Esophagus muscularis mucosa (tissue), 3 donors: ENCODE measurements at regions not wholly inside any gene's neighbourhood (a gene's known extent, or its start where the extent isn't known, plus 50 kb on each side); places are given as distances from the start of the nearest gene placed in this dataset.

Experiments used
- EP300 ChIP-seq: sonication (generic); formaldehyde crosslinking; IDR thresholded peaks from one replicate; pipeline ENCODE4 v1.6.1; 2017; ENCODE audit warnings: antibody characterized with exemption
- TF ChIP-seq, protein P1 (sequence below), 3 experiments: fragments of 200-600 bp in 2 of 3; fragments of 450-650 bp in 1 of 3; sonication (generic) in 2 of 3; IDR thresholded peaks; one replicate each; pipeline ENCODE4 v1.5.1; 2017 to 2019; ENCODE audit warnings: antibody characterized with exemption in 3 of 3, mild to moderate bottlenecking in 2 of 3, moderate library complexity in 1 of 3

DNA sequence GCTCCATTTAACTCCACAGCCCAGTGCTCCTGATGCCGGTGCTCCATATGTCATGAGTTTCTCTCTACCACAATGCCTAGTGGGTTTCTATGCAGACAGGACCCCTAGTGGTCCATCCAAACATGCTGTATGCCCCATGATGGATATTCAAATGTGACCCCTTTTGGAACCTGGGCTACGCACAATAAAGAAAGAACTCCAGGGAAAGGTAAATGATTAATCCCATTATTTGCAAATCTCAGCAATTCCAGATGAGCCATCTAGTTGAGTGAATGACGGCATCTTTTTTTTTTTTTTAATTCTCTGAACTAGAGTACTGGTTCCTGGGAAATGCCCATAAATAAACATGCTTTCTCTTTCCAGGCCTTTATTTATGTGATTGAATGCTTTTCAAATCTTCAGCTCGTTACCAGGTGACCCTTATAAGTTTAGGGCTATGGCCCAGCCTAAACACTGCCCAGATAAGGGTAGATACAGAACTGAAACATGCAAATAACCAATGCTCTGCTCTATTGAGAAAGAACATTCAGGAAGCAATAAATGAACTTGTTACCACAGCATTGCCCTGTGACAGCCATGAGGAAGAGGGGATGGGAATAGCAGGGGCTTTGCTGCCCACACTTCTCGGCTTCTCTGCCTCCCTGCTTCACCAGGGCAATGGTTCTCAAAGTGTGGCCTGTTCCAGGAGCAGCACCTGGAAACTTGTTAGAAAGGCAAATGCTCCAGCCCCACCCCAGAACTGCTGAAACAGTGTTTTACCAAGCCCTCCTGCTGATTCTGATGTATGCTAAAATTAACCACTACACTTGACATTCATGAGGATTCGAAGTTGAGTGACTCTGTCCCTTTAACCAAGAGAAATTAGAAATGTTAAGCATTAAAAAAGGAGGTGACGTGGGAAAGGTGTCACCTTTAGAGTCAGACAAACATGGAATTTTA is 151.7 kb downstream of the SEC16B start:
- TF ChIP-seq, protein P1, sequence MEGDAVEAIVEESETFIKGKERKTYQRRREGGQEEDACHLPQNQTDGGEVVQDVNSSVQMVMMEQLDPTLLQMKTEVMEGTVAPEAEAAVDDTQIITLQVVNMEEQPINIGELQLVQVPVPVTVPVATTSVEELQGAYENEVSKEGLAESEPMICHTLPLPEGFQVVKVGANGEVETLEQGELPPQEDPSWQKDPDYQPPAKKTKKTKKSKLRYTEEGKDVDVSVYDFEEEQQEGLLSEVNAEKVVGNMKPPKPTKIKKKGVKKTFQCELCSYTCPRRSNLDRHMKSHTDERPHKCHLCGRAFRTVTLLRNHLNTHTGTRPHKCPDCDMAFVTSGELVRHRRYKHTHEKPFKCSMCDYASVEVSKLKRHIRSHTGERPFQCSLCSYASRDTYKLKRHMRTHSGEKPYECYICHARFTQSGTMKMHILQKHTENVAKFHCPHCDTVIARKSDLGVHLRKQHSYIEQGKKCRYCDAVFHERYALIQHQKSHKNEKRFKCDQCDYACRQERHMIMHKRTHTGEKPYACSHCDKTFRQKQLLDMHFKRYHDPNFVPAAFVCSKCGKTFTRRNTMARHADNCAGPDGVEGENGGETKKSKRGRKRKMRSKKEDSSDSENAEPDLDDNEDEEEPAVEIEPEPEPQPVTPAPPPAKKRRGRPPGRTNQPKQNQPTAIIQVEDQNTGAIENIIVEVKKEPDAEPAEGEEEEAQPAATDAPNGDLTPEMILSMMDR (IDR thresholded peaks at IDR 0.05), result no peak
- TF ChIP-seq EP300, result no peak
